Stimulated activated CD8-positive, alpha-beta memory T cell treated with anti-CD3 and anti-CD28 coated beads, Interleukin-2, amount 100 ng/mL, for 48 hours (primary cell): ENCODE measurements at regions not wholly inside any gene's neighbourhood (a gene's known extent, or its start where the extent isn't known, plus 50 kb on each side); places are given as distances from the start of the nearest gene placed in this dataset.

ENCODE experiments used
- DNase-seq, 2 donors: peaks; one replicate each; pipeline ENCODE4 v3.0.0-alpha.2; 2020; ENCODE audit warnings: low read depth in 2 of 2

DNA sequence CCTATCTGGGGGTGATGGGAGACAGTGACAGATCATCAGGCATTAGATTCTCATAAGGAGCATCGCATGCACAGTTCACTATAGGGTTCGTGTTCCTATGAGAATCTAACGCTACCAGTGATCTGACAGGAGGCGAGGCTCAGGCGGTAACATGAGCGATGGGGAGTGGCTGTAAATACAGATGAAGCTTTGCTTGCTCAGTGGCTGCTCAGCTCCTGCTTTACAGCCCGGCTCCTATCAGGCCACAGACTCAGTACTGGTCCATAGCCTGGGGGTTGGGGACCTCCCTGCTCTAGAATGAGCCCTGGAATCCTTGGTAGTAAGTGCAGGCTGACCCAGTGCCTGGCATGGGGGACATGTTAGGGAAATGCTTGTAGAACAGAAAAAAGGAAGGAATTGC, 426.0 kb downstream of the TYW1 start:
- no peak for DNase-seq

DNA sequence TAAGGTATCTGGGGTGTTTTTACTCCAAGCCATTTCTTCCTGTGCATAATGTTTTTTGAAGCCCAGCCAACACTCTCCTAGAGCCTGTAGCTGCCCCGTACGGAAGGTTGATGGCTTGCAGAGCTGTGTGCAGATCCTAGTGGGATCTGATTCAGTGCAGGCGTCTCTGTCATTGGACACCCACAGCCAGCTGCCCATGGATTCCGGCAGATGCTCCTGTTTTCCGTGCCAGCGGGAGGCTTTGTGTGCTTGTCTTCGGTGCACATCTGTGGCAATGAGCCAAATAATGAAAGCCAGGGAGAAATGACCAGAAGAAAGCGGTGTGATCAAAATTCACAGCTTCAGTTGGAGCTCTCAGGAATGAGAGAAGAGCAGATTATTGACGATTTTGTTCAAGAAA, 426.4 kb downstream of the TYW1 start:
- no peak for DNase-seq

DNA sequence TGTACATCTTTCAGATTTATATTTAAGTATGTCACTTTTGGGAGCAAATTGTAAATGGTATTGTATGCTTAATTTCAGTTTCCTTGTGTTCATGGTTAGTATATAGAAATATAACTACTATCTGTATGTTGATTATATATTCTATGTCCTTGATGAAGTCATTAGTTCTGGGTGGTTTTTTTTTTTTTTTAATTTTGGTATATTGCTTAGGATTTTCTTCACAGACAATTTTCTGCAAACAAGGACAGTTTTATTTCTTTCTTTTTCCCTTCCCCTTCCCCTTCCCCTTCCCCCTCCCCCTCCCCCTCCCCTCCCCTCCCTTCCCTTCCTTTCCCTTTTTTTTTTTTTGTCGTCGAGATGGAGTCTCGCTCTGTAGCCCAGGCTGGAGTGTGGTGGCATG, 430.0 kb downstream of the TYW1 start:
- no peak for DNase-seq

DNA sequence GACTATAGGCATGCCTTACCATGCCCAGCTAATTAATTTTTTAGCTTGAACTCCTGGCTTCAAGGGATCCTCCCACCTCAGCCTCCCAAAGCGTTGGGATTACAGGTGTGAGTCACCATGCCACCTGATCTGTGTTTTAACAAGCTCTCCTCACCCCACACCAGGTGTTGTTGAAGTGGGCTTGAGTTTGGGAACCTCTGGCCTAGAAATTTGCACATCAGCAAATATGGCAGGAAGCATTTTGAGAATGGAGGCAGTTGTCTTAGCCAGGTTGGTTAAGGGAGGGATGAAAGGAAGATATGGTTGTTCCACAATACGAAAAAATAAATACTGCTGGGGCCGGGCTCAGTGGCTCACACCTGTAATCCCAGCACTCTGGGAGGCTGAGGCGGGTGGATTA, 433.1 kb downstream of the TYW1 start:
- no peak for DNase-seq

DNA sequence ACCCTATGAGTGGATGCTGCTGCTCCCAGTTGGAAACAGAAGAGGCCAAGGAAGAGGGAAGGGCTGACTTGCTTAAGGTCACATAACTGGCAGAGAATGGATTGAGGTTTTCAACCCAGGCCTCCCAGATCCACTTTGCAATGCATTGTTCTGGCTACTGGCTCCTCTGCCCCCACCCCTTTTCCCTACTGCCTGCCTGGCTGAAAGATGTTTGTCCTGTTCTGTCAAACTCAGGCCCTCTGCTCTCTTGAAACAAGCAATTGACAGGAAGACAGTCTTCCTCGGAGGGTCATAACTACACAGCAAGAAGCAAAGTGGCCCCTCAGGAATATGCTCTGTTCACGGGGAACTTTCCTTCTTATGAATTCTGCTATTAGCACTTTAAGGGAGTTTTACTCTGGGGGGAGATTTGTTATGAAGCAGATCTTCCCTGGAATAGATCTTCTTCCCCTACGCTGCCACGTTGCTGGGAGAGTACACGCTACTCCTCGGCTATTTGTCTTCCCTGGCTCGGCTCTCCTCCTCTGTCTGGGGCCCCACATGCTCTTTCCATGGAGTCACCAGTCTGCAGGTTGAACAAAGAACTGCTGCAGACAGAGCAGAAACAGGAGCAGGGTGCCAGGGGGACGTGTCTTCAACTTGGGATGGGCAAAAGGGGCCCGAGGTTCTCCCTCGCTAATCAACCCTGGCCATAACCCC, 436.1 kb downstream of the TYW1 start:
- DNase-seq, result no peak

DNA sequence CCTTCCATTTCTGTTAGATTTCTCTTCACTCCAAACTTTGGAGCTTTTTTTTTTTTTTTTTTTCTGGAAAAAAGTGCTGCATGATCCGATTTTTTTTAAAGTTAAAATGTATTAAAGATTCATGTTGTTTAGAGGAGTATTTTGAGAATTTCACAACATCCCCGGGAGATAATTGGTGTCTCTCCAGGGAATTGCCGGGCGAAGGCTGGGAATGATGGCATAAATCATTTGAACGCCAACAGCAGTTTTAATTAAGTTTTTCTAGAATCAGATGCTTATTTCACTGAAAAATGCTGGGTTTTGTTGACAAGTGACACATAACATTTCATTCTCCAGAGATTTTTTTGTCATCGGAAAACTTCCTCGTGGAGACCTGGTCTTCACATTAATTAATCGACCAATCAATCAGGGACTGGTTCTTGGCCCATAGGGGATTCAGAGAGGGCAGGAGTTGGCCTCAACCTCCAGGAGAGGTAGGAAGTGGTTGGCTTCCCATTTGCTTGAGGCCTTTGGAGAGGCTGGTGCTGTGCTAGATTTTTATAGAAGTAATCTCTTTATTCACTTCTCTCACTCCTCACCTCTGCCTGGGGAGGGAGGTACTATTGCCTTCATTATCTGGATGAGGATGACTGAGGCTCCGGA, 439.4 kb downstream of the TYW1 start:
- DNase-seq, result no peak

DNA sequence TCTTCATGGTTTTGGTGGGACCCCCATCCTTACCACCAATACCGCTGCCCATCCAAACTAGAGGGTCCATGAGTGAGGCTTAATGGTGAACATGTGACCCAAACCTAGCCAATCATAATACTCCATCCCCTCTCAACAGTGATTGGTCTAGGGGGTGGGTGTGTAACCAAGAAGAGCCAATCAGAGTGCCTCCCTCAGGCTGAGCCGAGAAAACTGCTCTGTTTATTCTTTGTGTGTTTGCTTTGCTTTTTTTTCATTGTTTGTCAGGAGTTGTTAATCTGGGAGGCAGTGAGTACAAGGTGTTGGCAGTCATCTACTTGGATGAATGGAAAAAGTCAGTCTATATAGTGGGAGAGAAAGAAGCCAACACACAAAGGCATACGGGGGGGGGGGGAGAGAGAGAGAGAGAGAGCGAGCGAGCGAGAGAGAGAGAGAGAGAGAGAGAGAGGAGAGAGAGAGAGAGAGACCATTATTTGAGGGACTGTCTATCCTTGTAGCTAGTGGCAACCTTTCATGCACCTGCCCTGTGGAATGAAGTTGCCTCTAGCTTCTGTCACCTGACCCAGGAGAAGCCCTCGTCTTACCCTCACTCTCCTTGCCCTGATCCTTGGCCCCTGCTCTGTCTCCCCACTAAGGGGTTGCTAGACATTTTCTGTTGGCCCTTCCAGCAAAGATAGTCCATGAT, 441.7 kb downstream of the TYW1 start:
- DNase-seq, result no peak

DNA sequence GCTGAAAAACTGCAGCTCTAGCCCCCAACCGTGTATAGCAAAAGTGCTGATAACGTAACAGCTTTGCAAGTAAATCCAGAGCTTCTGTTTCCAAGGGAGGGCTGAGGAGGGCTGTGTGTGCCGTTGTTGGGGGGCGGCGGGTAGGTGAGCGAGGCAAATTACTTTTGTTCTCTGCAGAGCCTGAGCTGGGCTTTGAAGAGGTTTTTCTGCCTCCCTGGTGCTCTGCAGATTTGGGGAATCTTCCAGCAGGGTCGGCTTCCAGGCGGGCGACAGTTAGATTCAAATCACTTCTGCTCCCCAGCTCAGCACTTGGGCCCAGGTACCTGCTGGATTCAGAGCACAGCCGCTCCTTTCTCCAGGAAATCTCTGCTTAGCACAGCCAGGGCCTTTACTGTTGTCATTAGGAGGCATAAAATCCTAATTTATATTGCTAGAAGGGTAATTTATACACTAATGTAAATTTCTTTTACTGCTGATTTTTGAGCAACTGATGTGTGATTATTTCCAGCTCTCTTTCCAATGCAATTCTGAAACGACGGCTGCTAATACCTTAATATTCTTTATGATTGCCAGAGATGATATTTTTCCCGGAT, 442.4 kb downstream of the TYW1 start:
- no peak for DNase-seq

DNA sequence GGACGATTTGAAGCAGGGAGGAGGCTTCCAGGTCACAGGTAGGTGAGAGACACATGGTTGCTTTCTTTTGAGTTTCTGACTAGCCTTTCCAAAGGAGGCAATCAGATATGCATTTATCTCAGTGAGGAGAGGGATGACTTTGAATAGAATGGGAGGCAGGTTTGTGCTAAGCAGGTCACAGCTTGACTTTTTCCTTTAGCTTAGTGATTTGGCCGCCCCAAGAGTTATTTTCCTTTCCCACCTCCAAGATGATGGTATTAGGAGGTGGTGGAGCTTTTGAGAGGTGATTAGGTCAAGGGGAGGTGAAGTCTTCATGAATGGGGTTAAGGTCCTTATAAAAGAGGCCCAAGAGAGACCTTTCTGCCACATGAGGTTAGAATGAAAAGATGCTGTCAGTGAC, 443.7 kb downstream of the TYW1 start:
- no peak for DNase-seq

DNA sequence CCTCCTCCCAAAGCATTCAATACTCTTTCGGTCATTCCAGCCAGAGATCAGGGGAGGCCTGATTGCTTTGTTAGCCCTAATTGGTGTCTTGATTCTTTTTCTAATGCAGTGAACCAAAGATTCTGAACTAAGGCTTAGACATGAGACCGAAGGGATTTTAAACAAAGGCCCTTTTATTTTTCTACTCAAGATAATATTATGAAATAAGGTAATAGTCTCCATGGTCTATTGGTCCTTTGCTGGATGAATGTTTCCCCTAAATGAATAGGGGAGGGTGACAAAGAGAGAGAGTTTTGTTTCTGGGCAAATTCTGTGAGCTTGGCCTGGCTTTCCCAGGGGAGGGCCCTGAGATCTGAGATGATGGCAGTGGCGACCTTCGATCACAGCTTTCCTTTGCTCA, 449.1 kb downstream of the TYW1 start:
- no peak for DNase-seq

DNA sequence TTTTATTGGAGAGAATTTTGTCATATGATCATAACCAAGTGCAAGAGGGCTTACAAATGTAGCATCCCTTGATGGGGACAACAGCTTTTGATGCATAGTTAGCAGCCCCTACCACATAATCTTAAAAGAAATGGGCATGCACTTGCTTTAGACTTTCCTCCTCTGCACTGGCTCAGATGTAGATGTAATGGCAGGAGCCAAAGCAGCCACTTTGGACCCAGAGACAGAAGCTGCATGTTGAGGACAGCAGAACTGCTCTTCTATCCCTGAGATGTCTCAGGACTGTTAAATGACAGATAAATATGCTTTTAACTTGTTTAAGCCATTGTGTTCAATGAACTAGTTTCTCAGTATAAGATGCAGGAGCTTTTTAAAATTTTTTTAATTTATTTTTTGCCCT, 450.7 kb downstream of the TYW1 start:
- DNase-seq, result no peak

DNA sequence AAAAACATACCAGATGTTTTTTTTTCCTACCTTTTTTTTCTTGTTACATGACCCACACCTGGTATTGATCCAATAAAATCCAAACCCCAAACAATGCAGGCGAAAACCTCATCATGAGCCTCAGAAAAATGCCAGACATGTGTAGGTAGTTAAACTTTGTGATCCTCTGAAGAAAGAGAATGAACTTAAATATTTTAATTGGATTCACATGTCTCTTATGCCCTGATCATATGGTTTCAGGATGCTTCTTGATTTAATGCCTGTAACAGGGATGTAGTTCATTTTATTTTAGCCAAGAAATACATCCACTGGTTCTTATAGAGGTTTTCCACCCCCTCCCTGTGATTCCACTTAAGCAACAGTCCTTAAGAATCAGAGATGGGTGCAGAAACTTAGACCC, 451.6 kb downstream of the TYW1 start:
- DNase-seq, result no peak

DNA sequence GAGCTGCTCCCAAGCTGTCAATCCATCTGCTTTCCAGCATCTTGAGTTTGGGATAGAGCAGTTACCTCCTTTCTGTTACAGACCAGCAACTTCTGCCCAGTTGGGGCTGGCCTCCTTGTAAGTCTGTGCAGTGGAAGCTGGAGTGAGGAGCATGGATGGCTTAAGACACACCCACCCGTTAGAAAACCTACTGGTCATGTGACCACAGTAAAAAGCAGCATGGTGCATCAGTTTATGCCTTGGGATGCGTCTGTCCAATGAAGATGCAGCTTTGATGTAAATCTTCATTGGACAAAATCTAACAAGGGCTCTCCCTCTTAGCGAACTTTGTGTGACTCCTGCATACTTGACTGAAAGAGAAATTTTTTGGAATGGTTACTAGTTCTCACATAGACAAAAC, 453.5 kb downstream of the TYW1 start:
- no peak for DNase-seq

DNA sequence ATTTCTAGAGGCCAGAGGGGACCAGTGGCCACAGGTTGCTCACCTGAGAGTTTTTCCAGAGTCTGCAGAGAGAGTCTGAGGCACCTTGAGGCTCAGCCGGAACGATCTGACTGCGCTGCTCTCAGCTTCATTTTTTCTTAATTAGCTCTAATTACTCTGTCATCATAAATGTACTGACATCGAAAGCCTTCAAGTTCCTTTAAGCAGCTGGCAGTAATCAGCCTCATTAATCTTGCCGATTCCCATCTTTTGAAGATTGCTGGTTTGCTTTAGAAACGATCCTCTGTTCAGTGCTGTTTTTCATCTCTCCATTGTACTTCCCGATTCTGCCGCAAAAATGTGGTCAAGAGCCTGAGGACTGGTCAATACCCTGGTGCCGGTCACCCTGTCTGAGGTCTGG, 454.7 kb downstream of the TYW1 start:
- no peak for DNase-seq

DNA sequence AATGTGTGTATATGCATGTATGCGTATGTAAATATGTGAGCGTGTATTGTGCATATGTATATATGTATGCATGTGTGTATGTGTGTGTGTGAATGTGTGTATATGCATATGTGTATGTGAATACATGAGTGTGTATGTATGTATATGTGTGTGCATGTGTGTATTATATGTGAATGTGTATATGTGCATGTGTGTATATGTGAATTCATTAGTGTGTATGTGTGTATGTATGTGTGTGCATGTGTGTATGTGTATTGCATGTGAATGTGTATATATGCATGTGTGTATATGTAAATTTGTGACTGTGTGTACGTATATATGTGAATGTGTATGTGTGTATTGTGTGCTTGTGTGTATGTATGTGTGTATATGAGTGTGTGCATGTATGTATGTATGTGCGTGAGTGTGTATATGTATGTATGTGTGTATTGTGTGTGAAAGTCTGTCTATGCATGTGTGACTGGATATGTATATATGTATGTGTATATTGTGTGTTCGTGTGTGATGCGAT, 455.9 kb downstream of the TYW1 start:
- no peak for DNase-seq

DNA sequence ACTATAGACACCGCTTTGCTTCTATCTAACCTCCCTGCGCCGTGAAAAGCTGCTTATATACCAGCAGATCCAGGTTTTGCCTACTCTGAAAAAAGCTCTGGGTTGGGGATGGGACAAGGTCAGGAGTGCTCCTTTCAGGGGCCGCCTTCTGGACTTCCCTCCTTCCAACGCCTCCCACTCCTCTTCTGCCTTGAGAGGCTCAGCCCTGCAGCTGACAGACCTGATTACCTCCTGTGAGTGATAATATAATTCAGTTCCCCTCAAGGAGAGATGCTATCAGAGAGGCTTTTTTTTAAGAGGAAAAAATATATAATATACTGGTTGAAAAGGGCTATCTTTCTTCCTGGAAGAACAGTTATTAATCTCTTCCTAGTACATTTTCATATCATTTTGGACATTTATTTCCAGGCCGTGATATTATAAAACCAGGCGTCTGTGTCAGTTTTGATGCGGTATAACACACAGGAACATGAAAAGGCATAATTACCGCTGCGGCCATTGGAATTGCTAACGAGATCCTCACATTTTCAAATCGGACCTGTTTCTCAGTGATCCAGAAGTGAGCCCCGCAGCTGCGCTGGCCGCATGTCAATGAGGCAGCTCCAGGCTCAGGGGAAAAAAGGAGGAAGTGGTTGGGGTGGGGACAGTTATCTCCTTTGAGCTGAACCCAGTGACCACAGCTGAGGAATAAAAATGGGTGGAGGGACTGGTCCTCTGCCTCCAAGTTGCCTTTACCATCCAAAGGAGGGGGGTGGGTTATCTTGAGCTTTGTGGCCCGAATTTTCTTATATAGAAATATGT, 457.1 kb downstream of the TYW1 start:
- no peak for DNase-seq

DNA sequence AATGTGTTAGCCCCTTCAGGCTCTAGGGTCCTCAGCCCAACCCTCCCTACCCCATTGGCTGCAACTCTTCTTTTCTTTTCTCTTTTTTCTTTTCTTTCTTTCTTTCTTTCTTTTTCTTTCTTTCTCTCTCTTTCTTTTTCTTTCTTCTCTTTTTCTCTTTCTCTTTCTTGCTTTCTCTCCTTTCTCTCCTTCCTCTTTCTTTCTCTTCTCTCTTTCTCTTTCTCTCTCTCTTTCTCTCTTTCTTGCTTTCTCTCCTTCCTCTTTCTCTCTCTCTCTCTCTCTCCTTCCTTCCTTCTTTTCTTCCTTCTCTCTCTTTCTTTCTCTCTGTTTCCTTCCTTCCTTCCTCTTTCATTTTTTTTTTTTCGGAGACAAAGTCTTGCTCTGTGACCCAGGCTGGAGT, 458.9 kb downstream of the TYW1 start:
- no peak for DNase-seq

DNA sequence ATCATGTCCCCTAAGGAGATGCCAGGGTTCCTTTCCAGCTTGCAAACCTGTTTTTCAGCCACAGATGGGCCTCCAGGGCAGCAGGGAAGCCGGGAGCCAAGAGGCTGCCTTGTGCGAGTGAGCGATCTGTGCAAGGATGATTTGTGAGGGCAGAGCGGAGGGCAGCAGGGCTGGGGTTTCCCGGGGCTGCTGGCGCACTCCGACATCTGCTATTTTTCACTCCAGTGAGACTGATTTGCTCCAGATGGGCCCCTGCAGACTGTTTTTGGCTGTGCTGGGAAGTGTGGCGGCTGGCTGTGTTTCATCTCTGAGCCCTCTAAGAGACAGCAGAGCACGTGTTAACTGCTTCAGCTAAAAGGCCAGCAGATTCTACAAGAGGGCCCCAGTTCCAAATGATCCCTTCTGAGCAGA, 466.2 kb downstream of the TYW1 start:
- DNase-seq, result no peak

DNA sequence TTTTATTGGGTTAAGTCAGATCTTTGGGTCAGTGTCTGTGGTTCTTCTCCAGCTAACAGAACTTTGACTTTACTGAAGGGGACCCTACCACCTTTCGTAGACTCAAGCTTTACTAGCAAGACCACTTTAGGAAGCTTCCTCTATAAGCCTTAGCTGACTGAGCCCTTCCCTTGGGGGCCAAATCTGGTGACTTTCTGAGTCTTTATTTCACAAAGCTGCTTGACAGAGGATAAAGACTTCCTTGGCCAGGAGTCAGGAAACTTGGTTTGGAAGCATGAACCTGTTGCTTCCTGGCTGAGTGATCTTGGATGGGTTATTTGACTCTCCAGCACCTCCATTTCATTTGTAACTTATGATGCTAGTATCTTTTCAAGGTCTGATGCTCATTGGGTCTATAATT, 466.7 kb downstream of the TYW1 start:
- DNase-seq, result no peak

DNA sequence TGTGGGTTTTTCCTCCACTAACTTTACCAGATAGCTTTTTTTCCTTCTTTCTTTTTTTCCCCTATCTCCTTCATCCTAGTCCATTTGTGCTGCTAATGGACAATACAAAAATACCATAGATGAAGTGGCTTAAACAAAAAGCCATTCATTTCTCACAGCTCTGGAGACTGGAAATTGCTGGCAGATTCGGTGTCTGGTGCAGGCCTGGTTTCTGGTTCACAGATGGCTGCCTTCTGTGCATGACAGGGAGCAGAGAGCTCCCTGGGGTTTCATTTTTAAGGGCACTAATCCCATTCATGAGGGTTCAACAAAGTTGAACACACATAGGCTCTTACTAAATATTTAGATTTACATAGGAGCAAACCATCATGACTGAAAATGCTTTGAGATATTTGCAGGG, 467.4 kb downstream of the TYW1 start:
- DNase-seq, result no peak

DNA sequence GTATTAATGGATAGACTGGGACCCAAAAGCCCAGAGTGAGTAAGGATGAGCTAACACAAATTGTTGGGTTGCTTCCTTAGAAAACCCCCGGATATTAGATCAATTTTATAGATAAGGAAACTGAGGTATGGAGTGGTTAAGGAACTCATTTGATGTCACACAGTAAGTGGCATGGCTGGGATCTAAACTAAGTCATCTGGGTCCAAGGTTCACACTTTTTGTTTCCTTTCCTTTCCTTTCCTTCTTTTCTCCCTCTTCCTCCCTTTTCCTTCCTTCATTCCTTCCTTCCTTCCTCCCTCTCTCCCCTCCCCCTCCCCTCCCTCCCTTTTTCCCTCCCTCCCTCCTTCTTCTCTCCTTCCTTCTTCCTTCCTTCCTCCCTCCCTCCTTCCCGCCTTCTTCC, 469.5 kb downstream of the TYW1 start:
- no peak for DNase-seq

DNA sequence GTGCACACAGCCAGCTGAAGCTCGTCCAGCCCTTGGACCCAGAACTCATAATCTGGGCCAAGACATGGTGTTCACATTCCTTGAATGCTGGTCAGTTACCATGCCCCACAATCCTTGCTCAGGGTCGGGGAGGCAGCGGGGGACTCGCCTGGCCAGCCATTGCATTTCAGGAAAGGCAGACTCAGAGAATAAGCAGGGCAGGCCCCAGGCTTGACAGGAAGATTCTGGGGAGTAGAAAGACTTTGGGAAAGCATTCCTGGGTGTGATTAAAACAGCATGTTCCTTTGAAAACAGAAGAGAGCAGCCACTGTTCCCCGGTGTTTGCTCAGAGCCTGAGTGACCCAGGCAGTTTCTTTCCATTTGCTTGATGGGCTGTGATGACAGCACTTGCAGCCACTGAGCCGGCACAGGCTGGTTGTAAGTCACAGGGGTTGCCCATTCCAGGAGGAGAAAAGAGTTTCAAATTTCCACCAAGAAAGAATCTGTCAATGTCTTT, 473.7 kb downstream of the TYW1 start:
- no peak for DNase-seq
